SK-N-SH (cell line): ENCODE measurements at regions not wholly inside any gene's neighbourhood (a gene's known extent, or its start where the extent isn't known, plus 50 kb on each side); places are given as distances from the start of the nearest gene placed in this dataset.

Source experiments
- CTCF ChIA-PET: fragments of 300-600, 350-600 bp; formaldehyde crosslinking; extraction: SDS; loops from one replicate; lab custom pipeline; 2021; lab: Yijun Ruan, JAX
- POLR2A ChIA-PET: fragments of 350-600 bp; sonication (Branson Sonifier 250); formaldehyde crosslinking; extraction: SDS; loops from one replicate; lab custom pipeline; 2020; ENCODE audit warnings: antibody characterized with exemption, inconsistent platforms; lab: Yijun Ruan, JAX
- DNase-seq: peaks from one replicate; pipeline ENCODE4 v3.0.0; 2012
- H2AFZ ChIP-seq: fragments of 200-600 bp; sonication (generic); 2 replicates; pipeline ENCODE4 v1.8.1; 2016; ENCODE audit warnings: antibody characterized with exemption, mild to moderate bottlenecking, low read depth
- H3F3A ChIP-seq: fragments of 200-600 bp; sonication (generic); replicated peaks from 2 replicates; pipeline ENCODE3; 2016; ENCODE audit warnings: antibody characterized with exemption, mild to moderate bottlenecking; ENCODE audit not compliant: insufficient read depth
- H3K27ac ChIP-seq, 2 experiments: fragments of 200-500 bp in 1 of 2; fragments of 200-600 bp in 1 of 2; sonication (Bioruptor generic) in 1 of 2; sonication (generic), shearing (Covaris generic) in 1 of 2; 2 replicates each; pipeline versions ENCODE4 v1.5.1 to v1.6.1; 2014 to 2016; ENCODE audit warnings: low read depth in 2 of 2, inconsistent platforms in 1 of 2, low read length in 1 of 2, mild to moderate bottlenecking in 1 of 2, mixed read lengths in 1 of 2
- H3K27me3 ChIP-seq: fragments of 200-600 bp; sonication (generic), shearing (Covaris generic); 2 replicates; pipeline ENCODE4 v1.6.1; 2016; ENCODE audit warnings: mixed run types; ENCODE audit not compliant: insufficient read depth
- H3K36me3 ChIP-seq, 2 experiments: fragments of 200-500 bp in 1 of 2; fragments of 200-600 bp in 1 of 2; sonication (Bioruptor generic) in 1 of 2; sonication (generic) in 1 of 2; replicated peaks in 1 of 2; 2 replicates each; pipeline versions ENCODE3 to v1.5.1; 2014 to 2016; ENCODE audit warnings: low read length in 1 of 2, mild to moderate bottlenecking in 1 of 2; ENCODE audit not compliant: insufficient read depth in 2 of 2, control insufficient read depth in 1 of 2
- H3K4me1 ChIP-seq, 2 experiments: fragments of 200-500 bp in 1 of 2; fragments of 200-600 bp in 1 of 2; sonication (Bioruptor generic) in 1 of 2; sonication (generic), shearing (Covaris generic) in 1 of 2; 2 replicates each; pipeline versions ENCODE4 v1.5.1 to v1.6.1; 2014 to 2016; ENCODE audit warnings: low read depth in 1 of 2, low read length in 1 of 2, mixed run types in 1 of 2; ENCODE audit not compliant: insufficient read depth in 2 of 2, control insufficient read depth in 1 of 2
- H3K4me2 ChIP-seq: fragments of 200-600 bp; sonication (generic), shearing (Covaris generic); 2 replicates; pipeline ENCODE4 v1.6.1; 2017; ENCODE audit warnings: mixed run types
- H3K4me3 ChIP-seq, 2 experiments: fragments of 200-500 bp in 1 of 2; fragments of 200-600 bp in 1 of 2; sonication (Bioruptor generic) in 1 of 2; sonication (generic), shearing (Covaris generic) in 1 of 2; 2 replicates each; pipeline versions ENCODE4 v1.5.1 to v1.8.1; 2014 to 2016; ENCODE audit warnings: low read depth in 2 of 2, inconsistent platforms in 1 of 2, low read length in 1 of 2, mild to moderate bottlenecking in 1 of 2, mixed read lengths in 1 of 2, moderate library complexity in 1 of 2
- H3K79me2 ChIP-seq: fragments of 200-600 bp; sonication (generic); 2 replicates; pipeline ENCODE4 v1.8.1; 2017; ENCODE audit warnings: mild to moderate bottlenecking; ENCODE audit not compliant: insufficient read depth
- H3K9ac ChIP-seq: fragments of 200-600 bp; sonication (generic); 2 replicates; pipeline ENCODE4 v1.6.1; 2017; ENCODE audit warnings: mixed run types
- H3K9me2 ChIP-seq: fragments of 200-600 bp; sonication (generic); 2 replicates; pipeline ENCODE4 v1.6.1; 2017; ENCODE audit warnings: mixed run types
- H3K9me3 ChIP-seq: fragments of 200-600 bp; sonication (generic); 2 replicates; pipeline ENCODE4 v1.6.1; 2017; ENCODE audit warnings: mixed run types, mild to moderate bottlenecking, moderate library complexity
- H4K20me1 ChIP-seq: fragments of 200-600 bp; sonication (generic); 2 replicates; pipeline ENCODE4 v1.6.1; 2017; ENCODE audit warnings: mild to moderate bottlenecking, mixed run types; ENCODE audit not compliant: insufficient read depth
- FOSL2 ChIP-seq: IDR thresholded peaks from 2 replicates; pipeline ENCODE4 v1.4.0; 2012; ENCODE audit warnings: low read depth, mild to moderate bottlenecking, moderate library complexity, borderline replicate concordance
- FOXJ3 ChIP-seq: sonication (generic); formaldehyde crosslinking; IDR thresholded peaks from 2 replicates; pipeline ENCODE4 v1.5.1; 2020; ENCODE audit warnings: mild to moderate bottlenecking, missing genetic modification reagents
- GABPA ChIP-seq: IDR thresholded peaks from 2 replicates; pipeline ENCODE4 v1.4.0; 2012; ENCODE audit warnings: low read depth, mild to moderate bottlenecking
- JUND ChIP-seq: IDR thresholded peaks from 2 replicates; pipeline ENCODE4 v1.4.0; 2012
- NRF1 ChIP-seq: IDR thresholded peaks from 2 replicates; pipeline ENCODE4 v1.6.1; 2012; ENCODE audit warnings: low read depth, mild to moderate bottlenecking, low read length
- RCOR1 ChIP-seq: fragments of 150-350 bp; IDR thresholded peaks from 2 replicates; pipeline ENCODE4 v1.6.1; 2017; ENCODE audit warnings: antibody characterized with exemption, low read length
- SIN3A ChIP-seq: IDR thresholded peaks from 2 replicates; pipeline ENCODE4 v1.6.1; 2012; ENCODE audit warnings: low read depth, mild to moderate bottlenecking, low read length, moderate library complexity, borderline replicate concordance
- TCF12 ChIP-seq: IDR thresholded peaks from 2 replicates; pipeline ENCODE4 v1.4.0; 2012
- YY1 ChIP-seq: IDR thresholded peaks from 2 replicates; pipeline ENCODE4 v1.4.0; 2012; ENCODE audit warnings: low read depth, mild to moderate bottlenecking
- WGBS: methylation state at CpG from one replicate; pipeline ENCODE4 v1.1.6; 2017; ENCODE audit warnings: low lambda C conversion rate; 5-methylcytosine and 5-hydroxymethylcytosine counted together
- TF ChIP-seq, protein P1 (sequence below): IDR thresholded peaks from 2 replicates; pipeline ENCODE4 v1.6.1; 2012; ENCODE audit warnings: mild to moderate bottlenecking, low read depth, low read length, moderate library complexity
- TF ChIP-seq, protein P2 (sequence below): IDR thresholded peaks from 2 replicates; pipeline ENCODE4 v1.4.0; 2012; ENCODE audit warnings: low read depth, borderline replicate concordance
- TF ChIP-seq, protein P3 (sequence below): fragments of 150-350 bp; IDR thresholded peaks from 2 replicates; pipeline ENCODE4 v1.6.1; 2017; ENCODE audit warnings: antibody characterized with exemption, low read length, low read depth, borderline replicate concordance

DNA sequence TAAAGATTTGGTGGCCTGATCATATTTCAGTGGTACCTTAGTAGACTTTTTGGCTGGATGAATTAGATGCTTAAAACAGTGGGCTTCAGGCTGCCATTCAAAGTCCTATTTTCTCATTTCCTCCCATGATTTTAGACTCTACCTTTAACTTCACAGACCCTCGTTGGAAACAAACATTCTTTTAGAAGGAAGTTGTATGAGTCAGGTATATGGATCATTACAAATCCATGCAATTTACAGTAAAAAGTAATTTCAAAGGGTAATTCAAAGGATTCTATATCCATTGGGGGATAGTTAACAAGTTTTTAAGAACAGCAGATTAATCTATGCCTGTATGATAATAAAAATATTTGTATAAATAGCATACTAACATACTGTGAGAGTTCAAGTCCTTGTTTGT, 216.9 kb upstream of the RRP15 start:
- H3K27ac ChIP-seq: peak overlapping the region in 1 of 2 experiments; percentile 80; a peak in 1 of 4 replicates
- no peak overlapping the region for H2AFZ ChIP-seq
- H3K36me3 ChIP-seq: no peaks in the 10 kb centered on the region
- H3K79me2 ChIP-seq: no peaks in the 10 kb centered on the region
- TF ChIP-seq, protein P1, sequence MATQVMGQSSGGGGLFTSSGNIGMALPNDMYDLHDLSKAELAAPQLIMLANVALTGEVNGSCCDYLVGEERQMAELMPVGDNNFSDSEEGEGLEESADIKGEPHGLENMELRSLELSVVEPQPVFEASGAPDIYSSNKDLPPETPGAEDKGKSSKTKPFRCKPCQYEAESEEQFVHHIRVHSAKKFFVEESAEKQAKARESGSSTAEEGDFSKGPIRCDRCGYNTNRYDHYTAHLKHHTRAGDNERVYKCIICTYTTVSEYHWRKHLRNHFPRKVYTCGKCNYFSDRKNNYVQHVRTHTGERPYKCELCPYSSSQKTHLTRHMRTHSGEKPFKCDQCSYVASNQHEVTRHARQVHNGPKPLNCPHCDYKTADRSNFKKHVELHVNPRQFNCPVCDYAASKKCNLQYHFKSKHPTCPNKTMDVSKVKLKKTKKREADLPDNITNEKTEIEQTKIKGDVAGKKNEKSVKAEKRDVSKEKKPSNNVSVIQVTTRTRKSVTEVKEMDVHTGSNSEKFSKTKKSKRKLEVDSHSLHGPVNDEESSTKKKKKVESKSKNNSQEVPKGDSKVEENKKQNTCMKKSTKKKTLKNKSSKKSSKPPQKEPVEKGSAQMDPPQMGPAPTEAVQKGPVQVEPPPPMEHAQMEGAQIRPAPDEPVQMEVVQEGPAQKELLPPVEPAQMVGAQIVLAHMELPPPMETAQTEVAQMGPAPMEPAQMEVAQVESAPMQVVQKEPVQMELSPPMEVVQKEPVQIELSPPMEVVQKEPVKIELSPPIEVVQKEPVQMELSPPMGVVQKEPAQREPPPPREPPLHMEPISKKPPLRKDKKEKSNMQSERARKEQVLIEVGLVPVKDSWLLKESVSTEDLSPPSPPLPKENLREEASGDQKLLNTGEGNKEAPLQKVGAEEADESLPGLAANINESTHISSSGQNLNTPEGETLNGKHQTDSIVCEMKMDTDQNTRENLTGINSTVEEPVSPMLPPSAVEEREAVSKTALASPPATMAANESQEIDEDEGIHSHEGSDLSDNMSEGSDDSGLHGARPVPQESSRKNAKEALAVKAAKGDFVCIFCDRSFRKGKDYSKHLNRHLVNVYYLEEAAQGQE: no peak
- TF ChIP-seq SIN3A (no peak), FOXJ3 (CRISPR knock-in tag) (no peak), FOSL2 (no peak), RCOR1 (no peak), NRF1 (no peak), JUND (no peak)
- TF ChIP-seq, protein P2, sequence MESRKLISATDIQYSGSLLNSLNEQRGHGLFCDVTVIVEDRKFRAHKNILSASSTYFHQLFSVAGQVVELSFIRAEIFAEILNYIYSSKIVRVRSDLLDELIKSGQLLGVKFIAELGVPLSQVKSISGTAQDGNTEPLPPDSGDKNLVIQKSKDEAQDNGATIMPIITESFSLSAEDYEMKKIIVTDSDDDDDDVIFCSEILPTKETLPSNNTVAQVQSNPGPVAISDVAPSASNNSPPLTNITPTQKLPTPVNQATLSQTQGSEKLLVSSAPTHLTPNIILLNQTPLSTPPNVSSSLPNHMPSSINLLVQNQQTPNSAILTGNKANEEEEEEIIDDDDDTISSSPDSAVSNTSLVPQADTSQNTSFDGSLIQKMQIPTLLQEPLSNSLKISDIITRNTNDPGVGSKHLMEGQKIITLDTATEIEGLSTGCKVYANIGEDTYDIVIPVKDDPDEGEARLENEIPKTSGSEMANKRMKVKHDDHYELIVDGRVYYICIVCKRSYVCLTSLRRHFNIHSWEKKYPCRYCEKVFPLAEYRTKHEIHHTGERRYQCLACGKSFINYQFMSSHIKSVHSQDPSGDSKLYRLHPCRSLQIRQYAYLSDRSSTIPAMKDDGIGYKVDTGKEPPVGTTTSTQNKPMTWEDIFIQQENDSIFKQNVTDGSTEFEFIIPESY: no peak
- TF ChIP-seq, protein P3, sequence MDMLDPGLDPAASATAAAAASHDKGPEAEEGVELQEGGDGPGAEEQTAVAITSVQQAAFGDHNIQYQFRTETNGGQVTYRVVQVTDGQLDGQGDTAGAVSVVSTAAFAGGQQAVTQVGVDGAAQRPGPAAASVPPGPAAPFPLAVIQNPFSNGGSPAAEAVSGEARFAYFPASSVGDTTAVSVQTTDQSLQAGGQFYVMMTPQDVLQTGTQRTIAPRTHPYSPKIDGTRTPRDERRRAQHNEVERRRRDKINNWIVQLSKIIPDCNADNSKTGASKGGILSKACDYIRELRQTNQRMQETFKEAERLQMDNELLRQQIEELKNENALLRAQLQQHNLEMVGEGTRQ: no peak
- peaks cover 0 to 5% of the 10 kb centered on the region in 2 experiments; a peak in 2 of 4 replicates for H3K4me1 ChIP-seq
- CTCF ChIA-PET: no interaction called here
- DNase-seq: no peak
- no peaks in the 10 kb centered on the region for H3F3A ChIP-seq
- H3K9ac ChIP-seq: no peak overlapping the region
- 62% methylated on average over 1 of the region's 1 CpG for WGBS
- no peaks in the 10 kb centered on the region for H3K9me3 ChIP-seq
- no peaks in the 10 kb centered on the region for H3K27me3 ChIP-seq
- H3K9me2 ChIP-seq: no peaks in the 10 kb centered on the region
- H3K4me3 ChIP-seq: no peak overlapping the region
- no peaks in the 10 kb centered on the region for H4K20me1 ChIP-seq
- POLR2A ChIA-PET: no interaction called here
- no peak overlapping the region for H3K4me2 ChIP-seq

DNA sequence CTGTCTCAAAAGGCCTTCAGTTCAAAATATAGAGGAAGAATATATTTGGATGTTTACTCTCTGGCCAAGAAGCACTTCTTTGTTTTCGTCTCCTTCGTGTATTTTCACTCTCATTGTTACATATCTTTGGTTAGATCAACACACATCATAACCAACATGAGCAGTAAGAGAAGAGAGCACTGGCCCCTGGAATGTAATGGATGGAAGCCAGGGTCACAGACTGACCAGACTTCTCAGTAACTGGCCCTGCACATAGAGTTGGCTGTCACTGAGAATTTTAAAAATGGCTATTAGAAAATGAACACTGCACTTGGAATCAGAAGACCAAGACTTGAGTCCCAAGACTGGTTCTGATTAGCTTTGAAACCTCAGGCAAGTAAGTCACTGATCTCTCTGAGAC, 215.9 kb upstream of the RRP15 start:
- peak overlapping the region in 1 of 2 experiments; percentile 80; a peak in 1 of 4 replicates for H3K27ac ChIP-seq
- TF ChIP-seq YY1 (no peak), SIN3A (no peak), TCF12 (no peak), GABPA (no peak)
- DNase-seq: no peak
- ChIA-PET CTCF (no interaction called here), POLR2A (no interaction called here)
- no peak overlapping the region for H3K9ac ChIP-seq
- no peak overlapping the region for H3K4me3 ChIP-seq
- H3K27me3 ChIP-seq: no peaks in the 10 kb centered on the region
- no peak overlapping the region for H3K4me2 ChIP-seq
- no peaks in the 10 kb centered on the region for H3F3A ChIP-seq
- H3K36me3 ChIP-seq: no peaks in the 10 kb centered on the region
- H3K79me2 ChIP-seq: no peaks in the 10 kb centered on the region
- no peaks in the 10 kb centered on the region for H4K20me1 ChIP-seq
- H3K4me1 ChIP-seq: peaks cover 0 to 5% of the 10 kb centered on the region in 2 experiments; a peak in 2 of 4 replicates
- no peaks in the 10 kb centered on the region for H3K9me3 ChIP-seq
- H3K9me2 ChIP-seq: no peaks in the 10 kb centered on the region
- no peak overlapping the region for H2AFZ ChIP-seq
- WGBS: 2% methylated on average over 2 of the region's 2 CpGs
